HG03025 (cell line): ENCODE measurements at regions not wholly inside any gene's neighbourhood (a gene's known extent, or its start where the extent isn't known, plus 50 kb on each side); places are given as distances from the start of the nearest gene placed in this dataset.
"Not testable (repeated sequence)": the region's sequence is repeated elsewhere in the genome, so short reads cannot be mapped to it uniquely, and the experiment has no call there.

Source experiments
- ATAC-seq: cut with Tn5 transposase; IDR thresholded peaks from one replicate; pipeline ENCODE4 v1.9.1; 2021; ENCODE audit warnings: mild to moderate bottlenecking, moderate library complexity; ENCODE audit not compliant: unreplicated experiment, low FRiP score

DNA sequence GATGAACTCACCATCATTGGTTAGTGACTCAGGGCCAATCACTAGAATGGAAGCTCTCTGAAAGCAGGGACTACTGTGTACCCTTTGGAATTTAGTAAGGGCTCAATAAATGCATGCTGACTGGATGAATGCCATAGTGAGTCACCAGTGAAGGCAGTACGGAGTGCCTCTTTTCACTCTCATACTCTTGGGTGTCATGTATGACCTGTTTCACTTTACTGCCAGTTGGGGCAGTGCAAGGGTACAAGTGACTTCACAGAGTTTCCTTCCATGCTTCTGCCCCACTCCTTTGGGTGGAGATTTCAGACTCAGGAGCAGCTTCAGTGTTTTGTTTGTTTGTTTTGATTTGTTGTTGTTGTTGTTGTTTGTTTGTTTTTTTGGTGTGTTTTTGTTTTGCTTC is 57.7 kb downstream of the SOX3 start:
- ATAC-seq, result no peak

GRCh38 chrX:140440876-140441275 is 64.0 kb downstream of the SOX3 start:
- ATAC-seq, result no peak

GRCh38 chrX:140439476-140439875 is 65.4 kb downstream of the SOX3 start:
- ATAC-seq, result no peak

DNA sequence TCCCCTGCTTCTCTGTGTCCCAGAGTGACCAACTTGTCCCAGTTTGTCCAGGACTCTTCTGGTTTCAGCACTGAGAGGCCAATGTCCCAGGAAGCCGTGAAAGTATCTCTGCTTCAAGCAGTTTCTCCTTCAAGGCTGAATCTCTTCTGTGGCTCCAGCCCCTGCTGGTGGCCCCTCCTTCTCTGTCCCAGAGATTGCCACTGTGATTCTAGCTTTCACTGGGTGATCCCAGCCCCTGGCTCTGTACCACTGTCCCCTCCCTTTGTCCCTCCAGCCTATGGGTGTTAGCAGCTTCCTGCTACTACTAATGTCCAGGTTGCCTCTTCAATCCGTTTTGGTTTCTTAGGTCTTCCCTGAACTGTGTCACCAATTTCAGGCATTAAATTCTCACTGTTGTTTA is 70.5 kb downstream of the SOX3 start:
- ATAC-seq, result no peak

GRCh38 chrX:140433582-140433981 is 71.3 kb downstream of the SOX3 start:
- no peak for ATAC-seq

GRCh38 chrX:140432346-140433175 is 72.3 kb downstream of the SOX3 start:
- ATAC-seq, result no peak

DNA sequence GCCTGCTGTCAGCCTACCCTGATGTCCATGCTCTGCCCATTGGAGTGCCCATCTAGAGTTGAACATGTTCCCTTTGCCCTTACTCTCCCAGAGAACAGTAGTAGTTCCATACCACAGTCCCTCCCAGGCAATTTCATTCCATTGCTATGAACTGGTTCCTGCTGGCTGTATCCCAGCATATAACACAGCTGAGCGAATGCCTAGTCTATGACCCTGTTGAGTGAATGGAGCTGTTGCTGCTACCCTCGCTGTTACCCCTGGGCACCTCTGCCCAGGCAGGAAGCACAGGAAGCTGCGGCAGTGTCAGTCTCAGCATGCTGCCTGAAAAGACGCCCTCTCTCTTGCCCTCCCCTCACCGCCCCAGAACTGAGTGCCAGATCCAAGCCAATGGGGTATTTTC is 73.3 kb downstream of the SOX3 start:
- ATAC-seq, result no peak

GRCh38 chrX:140425712-140426395 is 79.0 kb downstream of the SOX3 start:
- no peak for ATAC-seq

DNA sequence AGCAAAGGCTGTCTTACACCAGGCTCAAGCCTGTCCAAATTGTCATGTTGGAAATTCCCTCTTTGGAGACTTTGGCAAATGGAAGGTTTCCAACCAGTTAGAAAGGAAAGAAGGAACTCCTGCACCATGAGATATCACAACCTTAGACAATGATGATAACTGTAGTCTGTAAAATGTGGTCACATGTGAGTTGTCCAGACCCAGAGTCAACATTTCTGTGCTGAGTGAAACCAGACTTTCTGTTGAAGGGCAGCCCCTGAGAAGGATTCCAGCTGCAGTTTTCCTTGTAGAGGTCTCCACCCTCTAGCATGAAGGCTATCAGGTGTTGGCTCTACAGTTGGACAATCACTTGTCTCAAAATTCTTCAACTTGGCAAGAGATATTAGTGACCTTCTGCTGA is 82.4 kb downstream of the SOX3 start:
- no peak for ATAC-seq

GRCh38 chrX:140402131-140402530 is 102.7 kb downstream of the SOX3 start:
- not testable (repeated sequence) for ATAC-seq

GRCh38 chrX:140396326-140396725 is 108.5 kb downstream of the SOX3 start:
- ATAC-seq, result not testable (repeated sequence)

- ATAC-seq, result no peak
These were observed 111.4 kb downstream of the SOX3 start for GRCh38 chrX:140393507-140393906.

GRCh38 chrX:140391313-140391712 is 113.6 kb downstream of the SOX3 start:
- ATAC-seq, result no peak

DNA sequence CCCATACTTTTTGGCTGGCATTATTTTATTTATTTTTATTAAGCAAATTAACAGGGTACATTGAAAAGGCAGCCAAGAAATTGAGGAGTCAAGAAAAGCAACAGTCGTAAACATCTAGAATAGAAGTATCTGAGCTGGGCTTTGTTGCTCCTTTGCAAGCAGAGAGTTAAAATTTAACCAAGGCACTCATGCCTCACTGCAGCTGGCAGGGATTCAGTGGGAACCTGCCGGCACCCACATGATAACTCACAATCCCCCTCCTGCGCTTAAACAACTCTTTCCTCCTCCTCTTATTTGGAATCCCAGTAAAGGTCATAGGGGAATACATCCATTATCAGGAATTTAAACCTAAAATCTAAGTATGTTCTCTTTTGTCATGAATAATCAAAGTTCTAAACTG is 115.5 kb downstream of the SOX3 start:
- ATAC-seq, result no peak

DNA sequence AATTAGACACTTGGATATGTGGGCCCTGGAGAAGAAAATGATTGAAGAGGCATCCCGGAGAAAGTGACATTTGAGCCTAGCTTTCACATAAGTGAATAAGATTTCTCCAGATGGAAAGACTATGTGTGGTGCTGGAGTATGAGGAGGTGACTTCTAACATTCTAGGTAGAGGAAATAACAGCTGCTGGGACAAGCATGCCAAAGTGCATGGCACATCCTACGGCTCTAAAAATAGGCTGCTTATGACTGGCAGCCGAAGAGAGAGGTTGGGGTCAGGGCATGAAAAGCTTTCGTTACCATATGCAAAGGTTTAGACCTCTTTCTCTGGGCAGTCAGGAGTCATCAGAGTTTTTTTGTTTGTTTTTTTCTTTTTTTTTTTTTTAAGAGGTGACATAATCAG is 142.0 kb downstream of the SOX3 start:
- no peak for ATAC-seq

DNA sequence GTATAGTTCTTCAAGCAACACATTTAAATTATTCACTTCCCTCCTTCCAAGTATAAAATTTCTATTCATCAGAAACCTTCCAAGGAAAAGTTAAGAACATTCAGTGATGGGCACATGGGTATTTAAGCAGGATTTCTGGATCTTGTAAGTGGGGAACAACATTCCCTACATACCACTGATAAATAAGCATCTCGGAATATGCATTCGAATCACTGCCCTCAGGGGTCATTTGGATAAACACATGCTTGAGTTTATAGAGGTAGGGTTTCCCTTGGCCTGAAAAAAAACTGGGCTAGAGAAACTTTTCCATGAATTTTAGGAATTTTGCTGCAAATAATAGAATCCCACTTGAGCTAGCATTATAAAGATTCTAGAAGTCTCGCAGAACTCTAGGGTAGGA is 143.9 kb downstream of the SOX3 start:
- no peak for ATAC-seq

- no peak for ATAC-seq
These were observed 144.6 kb downstream of the SOX3 start for GRCh38 chrX:140360284-140360683.

- ATAC-seq, result no peak
These were observed 148.9 kb downstream of the SOX3 start for GRCh38 chrX:140355922-140356321.

DNA sequence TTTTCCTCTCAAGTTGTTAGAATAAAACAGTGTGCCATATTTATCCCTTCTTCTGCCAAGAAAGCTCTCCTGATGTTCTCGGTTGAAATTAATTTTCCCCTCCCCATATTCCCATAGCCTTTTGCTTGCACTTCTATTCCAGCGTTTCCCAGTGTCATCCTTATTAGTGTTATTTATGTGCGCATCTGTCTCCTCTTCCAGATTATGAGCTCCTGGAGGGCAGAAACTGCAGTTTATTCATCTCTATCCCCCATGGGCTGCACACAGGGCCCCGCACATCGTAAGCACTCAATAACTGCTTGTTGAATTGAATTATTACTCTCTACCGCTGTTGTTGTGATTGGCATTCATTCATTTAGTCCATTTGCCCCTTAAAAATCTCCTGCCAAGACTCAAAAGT is 149.4 kb downstream of the SOX3 start:
- no peak for ATAC-seq

DNA sequence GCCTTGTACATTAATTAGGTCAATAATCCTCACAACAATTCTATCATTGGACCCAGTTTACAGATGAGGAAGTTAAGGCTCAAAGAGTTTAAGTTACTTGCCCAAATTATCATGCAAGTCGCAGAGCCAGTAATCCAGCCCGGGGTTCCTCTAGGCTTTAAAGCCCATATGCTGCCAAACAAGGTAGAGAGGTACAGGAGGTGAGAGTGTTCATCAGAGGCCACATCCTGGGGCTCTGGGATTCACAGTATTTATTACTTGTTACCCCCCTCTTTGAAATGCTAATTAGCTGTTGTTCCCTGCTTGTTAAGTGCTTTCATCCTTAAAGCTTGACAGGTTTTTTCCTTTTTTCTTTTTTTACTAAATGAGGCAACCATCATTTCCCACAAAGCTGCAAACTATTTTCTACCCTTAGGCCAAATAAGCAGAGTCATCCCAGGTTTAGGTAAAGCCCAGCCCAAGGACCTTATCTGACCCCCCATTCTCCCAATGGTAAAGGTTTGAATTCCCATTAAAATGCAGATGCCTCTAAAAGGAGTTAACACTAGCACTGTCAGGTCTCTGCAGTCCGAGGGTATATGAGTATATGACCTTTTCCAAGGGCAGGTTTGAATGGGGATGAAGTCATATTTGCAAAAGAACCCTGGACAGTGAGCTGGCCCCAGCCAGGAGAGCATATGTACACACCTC is 150.3 kb downstream of the SOX3 start:
- no peak for ATAC-seq

- ATAC-seq, result no peak
These were observed 158.1 kb downstream of the SOX3 start for GRCh38 chrX:140346729-140347128.
